Fibroblast of skin of right biceps (primary cell): ENCODE measurements at regions not wholly inside any gene's neighbourhood (a gene's known extent, or its start where the extent isn't known, plus 50 kb on each side); places are given as distances from the start of the nearest gene placed in this dataset.
"Not testable (repeated sequence)": the region's sequence is repeated elsewhere in the genome, so short reads cannot be mapped to it uniquely, and the experiment has no call there.

ENCODE experiments used
- DNase-seq: peaks from one replicate; pipeline ENCODE4 v3.0.0-alpha.2; 2013

- DNase-seq: no peak
Measured at GRCh38 chr1:230555814-230556213, 86.5 kb upstream of the COG2 start.

- no peak for DNase-seq
Measured at GRCh38 chr1:230552880-230553279, 89.4 kb upstream of the COG2 start.

GRCh38 chr1:230550945-230551344, 91.3 kb upstream of the COG2 start:
- DNase-seq: not testable (repeated sequence)

GRCh38 chr1:230550428-230550827, 91.9 kb upstream of the COG2 start:
- no peak for DNase-seq

GRCh38 chr1:230549625-230550024, 92.7 kb upstream of the COG2 start:
- DNase-seq: no peak

GRCh38 chr1:230548997-230549396, 93.3 kb upstream of the COG2 start:
- DNase-seq: no peak

GRCh38 chr1:230548357-230548756, 93.9 kb upstream of the COG2 start:
- DNase-seq: no peak

- no peak for DNase-seq
Measured at GRCh38 chr1:230545181-230545580, 97.1 kb upstream of the COG2 start.

- no peak for DNase-seq
Measured at GRCh38 chr1:230544758-230545157, 97.5 kb upstream of the COG2 start.

- DNase-seq: no peak
Measured at GRCh38 chr1:230543085-230543484, 99.2 kb upstream of the COG2 start.

- DNase-seq: no peak
Measured at GRCh38 chr1:230542681-230543080, 99.6 kb upstream of the COG2 start.

- peak; percentile 81 for DNase-seq
Measured at GRCh38 chr1:230542054-230542453, 100.2 kb upstream of the COG2 start.

- no peak for DNase-seq
Measured at GRCh38 chr1:230541306-230541705, 101.0 kb upstream of the COG2 start.

- no peak for DNase-seq
Measured at GRCh38 chr1:230540421-230541155, 101.7 kb upstream of the COG2 start.

GRCh38 chr1:230537456-230537855, 104.8 kb upstream of the COG2 start:
- DNase-seq: no peak

- no peak for DNase-seq
Measured at GRCh38 chr1:230536641-230537155, 105.6 kb upstream of the COG2 start.

GRCh38 chr1:230534224-230534623, 108.1 kb upstream of the COG2 start:
- no peak for DNase-seq

- no peak for DNase-seq
Measured at GRCh38 chr1:230531103-230531502, 105.0 kb upstream of the PGBD5 start.

GRCh38 chr1:230519246-230519645, 93.1 kb upstream of the PGBD5 start:
- no peak for DNase-seq

GRCh38 chr1:230518511-230518910, 92.4 kb upstream of the PGBD5 start:
- no peak for DNase-seq

GRCh38 chr1:230517786-230518185, 91.7 kb upstream of the PGBD5 start:
- no peak for DNase-seq

- no peak for DNase-seq
Measured at GRCh38 chr1:230517326-230517725, 91.2 kb upstream of the PGBD5 start.

GRCh38 chr1:230516889-230517288, 90.8 kb upstream of the PGBD5 start:
- no peak for DNase-seq

GRCh38 chr1:230515451-230516145, 89.5 kb upstream of the PGBD5 start:
- no peak for DNase-seq
